ENCODE measurements at regions not wholly inside any gene's neighbourhood (a gene's known extent, or its start where the extent isn't known, plus 50 kb on each side); places are given as distances from the start of the nearest gene placed in this dataset.
A peak's percentile ranks its signal among the peaks of the same experiment; 100 is the strongest.

- Histone ChIP-seq H3K4me1 (no peaks in the 10 kb centered on the region), H3K27ac (no peak overlapping the region), H3K4me3 (no peak overlapping the region), H3K9me3 (peaks cover 0 to 6% of the 10 kb centered on the region in 2 donors), H3K27me3 (no peaks in the 10 kb centered on the region), H3K36me3 (no peaks in the 10 kb centered on the region)
- TF ChIP-seq CTCF (IDR thresholded peaks at IDR 0.05), result no peak
- peak; percentile 50 for DNase-seq (ENCODE audit: low spot score)
Observed at GRCh38 chr20:43835944-43836508, 78.6 kb upstream of the TOX2 start.

GRCh38 chr20:43833511-43834395 is 80.9 kb upstream of the TOX2 start:
- DNase-seq (ENCODE audit: low spot score), result peak; percentile 34
- Histone ChIP-seq H3K36me3 (no peaks in the 10 kb centered on the region), H3K4me1 (no peaks in the 10 kb centered on the region), H3K4me3 (no peak overlapping the region), H3K27ac (no peak overlapping the region), H3K9me3 (peaks cover 0 to 15% of the 10 kb centered on the region in 2 donors), H3K27me3 (no peaks in the 10 kb centered on the region)
- TF ChIP-seq CTCF (IDR thresholded peaks at IDR 0.05), result no peak

GRCh38 chr20:43832961-43833360 is 81.7 kb upstream of the TOX2 start:
- no peaks in the 10 kb centered on the region for H3K36me3 ChIP-seq
- H3K4me3 ChIP-seq, result no peak overlapping the region
- TF ChIP-seq CTCF (IDR thresholded peaks at IDR 0.05), result no peak
- H3K4me1 ChIP-seq, result no peaks in the 10 kb centered on the region
- H3K9me3 ChIP-seq, result peaks cover 0 to 15% of the 10 kb centered on the region in 2 donors
- no peaks in the 10 kb centered on the region for H3K27me3 ChIP-seq
- no peak overlapping the region for H3K27ac ChIP-seq
- peak; percentile 50 for DNase-seq (ENCODE audit: low spot score)

- Histone ChIP-seq H3K4me3 (no peak overlapping the region), H3K9me3 (peaks cover 0 to 15% of the 10 kb centered on the region in 2 donors), H3K27me3 (no peaks in the 10 kb centered on the region), H3K36me3 (no peaks in the 10 kb centered on the region), H3K27ac (no peak overlapping the region), H3K4me1 (no peaks in the 10 kb centered on the region)
- peak; percentile 36 for DNase-seq (ENCODE audit: low spot score)
- no peak for TF ChIP-seq CTCF (IDR thresholded peaks at IDR 0.05)
Observed at GRCh38 chr20:43832096-43832816, 82.4 kb upstream of the TOX2 start.

- H3K27me3 ChIP-seq, result no peaks in the 10 kb centered on the region
- H3K4me3 ChIP-seq, result no peak overlapping the region
- H3K36me3 ChIP-seq, result no peaks in the 10 kb centered on the region
- H3K4me1 ChIP-seq, result no peaks in the 10 kb centered on the region
- no peak for TF ChIP-seq CTCF (IDR thresholded peaks at IDR 0.05)
- H3K27ac ChIP-seq, result no peak overlapping the region
- peaks cover 0 to 15% of the 10 kb centered on the region in 2 donors for H3K9me3 ChIP-seq
- DNase-seq (ENCODE audit: low spot score), result peak; percentile 48
Observed at GRCh38 chr20:43831481-43832065, 83.1 kb upstream of the TOX2 start.
